ENCODE measurements at regions not wholly inside any gene's neighbourhood (a gene's known extent, or its start where the extent isn't known, plus 50 kb on each side); places are given as distances from the start of the nearest gene placed in this dataset.

DNA sequence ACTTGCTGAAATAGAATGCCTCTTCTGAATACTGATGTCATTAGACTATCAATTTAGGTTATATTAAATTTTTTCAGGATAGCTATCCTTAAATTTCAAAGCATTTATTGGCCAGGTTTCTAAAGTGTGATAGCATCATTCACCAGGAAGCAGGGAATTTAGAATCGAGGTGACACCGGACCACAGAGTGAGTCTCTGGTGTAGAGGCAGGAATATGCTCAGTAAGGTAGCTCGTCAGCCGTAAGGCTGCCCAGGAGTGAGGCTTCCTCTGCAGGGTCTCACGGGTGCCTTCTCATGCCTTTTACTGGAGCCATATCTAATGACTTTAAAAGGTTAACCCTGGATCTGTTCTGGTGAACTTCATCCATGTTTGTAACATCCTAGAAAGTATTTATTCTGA is 170.8 kb upstream of the KLF14 start:
- Histone ChIP-seq H3K4me1 (ENCODE audit: control insufficient read depth, insufficient read depth, low read length) (peaks cover 20% of the 10 kb centered on the region), H3K36me3 (ENCODE audit: control insufficient read depth, insufficient read depth, low read length) (peaks cover 6% of the 10 kb centered on the region), H3K27me3 (ENCODE audit: control insufficient read depth, insufficient read depth, low read length) (no peaks in the 10 kb centered on the region), H3K27ac (ENCODE audit: low read depth, low read length) (peak overlapping the region; percentile 77), H3K9ac (ENCODE audit: low read length) (no peak overlapping the region), H3K4me3 (ENCODE audit: low read length) (no peak overlapping the region)

DNA sequence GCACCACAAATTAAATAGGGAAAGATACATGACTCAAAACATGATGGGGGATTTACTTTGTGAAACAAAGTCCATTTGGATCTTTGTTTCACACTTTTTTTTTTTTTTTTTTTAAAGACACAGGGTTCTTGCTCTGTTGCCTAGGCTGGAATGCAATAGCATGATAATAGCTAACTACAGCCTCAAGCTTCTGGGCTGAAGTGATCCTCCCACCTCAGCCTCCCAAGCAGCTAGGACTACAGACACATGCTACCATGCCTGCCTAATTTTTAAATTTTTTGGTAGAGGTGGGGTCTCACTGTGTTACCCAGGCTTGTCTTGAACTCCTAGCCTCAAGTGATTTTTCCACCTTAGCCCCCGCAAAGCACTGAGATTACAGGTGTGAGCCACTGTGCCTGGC is 172.6 kb upstream of the KLF14 start:
- H3K4me1 ChIP-seq (ENCODE audit: control insufficient read depth, insufficient read depth, low read length) = peaks cover 16% of the 10 kb centered on the region
- H3K27ac ChIP-seq (ENCODE audit: low read depth, low read length) = no peak overlapping the region
- H3K9ac ChIP-seq (ENCODE audit: low read length) = no peak overlapping the region
- H3K36me3 ChIP-seq (ENCODE audit: control insufficient read depth, insufficient read depth, low read length) = peaks cover 6% of the 10 kb centered on the region
- H3K4me3 ChIP-seq (ENCODE audit: low read length) = no peak overlapping the region
- no peaks in the 10 kb centered on the region for H3K27me3 ChIP-seq (ENCODE audit: control insufficient read depth, insufficient read depth, low read length)

DNA sequence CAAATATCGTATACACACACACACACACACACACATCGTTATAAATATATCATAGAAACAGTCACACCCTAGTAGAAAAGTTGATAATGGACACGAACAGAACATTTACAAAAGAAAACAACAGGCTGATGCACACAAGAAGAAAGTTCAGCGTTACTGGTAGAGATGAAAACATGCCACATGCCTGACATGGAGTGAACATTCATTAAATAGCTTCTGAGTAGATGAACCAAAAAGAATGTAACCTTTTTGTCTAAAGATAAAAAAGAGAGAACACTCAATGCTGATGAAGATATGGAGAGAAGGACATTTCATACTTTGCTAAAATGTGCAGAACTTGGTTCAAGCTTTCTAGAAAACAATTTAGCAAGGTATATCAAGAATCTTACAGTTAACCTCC is 173.4 kb upstream of the KLF14 start:
- Histone ChIP-seq H3K27me3 (ENCODE audit: control insufficient read depth, insufficient read depth, low read length) (no peaks in the 10 kb centered on the region), H3K36me3 (ENCODE audit: control insufficient read depth, insufficient read depth, low read length) (peaks cover 6% of the 10 kb centered on the region), H3K27ac (ENCODE audit: low read depth, low read length) (no peak overlapping the region), H3K4me1 (ENCODE audit: control insufficient read depth, insufficient read depth, low read length) (peaks cover 23% of the 10 kb centered on the region), H3K4me3 (ENCODE audit: low read length) (no peak overlapping the region), H3K9ac (ENCODE audit: low read length) (no peak overlapping the region)

DNA sequence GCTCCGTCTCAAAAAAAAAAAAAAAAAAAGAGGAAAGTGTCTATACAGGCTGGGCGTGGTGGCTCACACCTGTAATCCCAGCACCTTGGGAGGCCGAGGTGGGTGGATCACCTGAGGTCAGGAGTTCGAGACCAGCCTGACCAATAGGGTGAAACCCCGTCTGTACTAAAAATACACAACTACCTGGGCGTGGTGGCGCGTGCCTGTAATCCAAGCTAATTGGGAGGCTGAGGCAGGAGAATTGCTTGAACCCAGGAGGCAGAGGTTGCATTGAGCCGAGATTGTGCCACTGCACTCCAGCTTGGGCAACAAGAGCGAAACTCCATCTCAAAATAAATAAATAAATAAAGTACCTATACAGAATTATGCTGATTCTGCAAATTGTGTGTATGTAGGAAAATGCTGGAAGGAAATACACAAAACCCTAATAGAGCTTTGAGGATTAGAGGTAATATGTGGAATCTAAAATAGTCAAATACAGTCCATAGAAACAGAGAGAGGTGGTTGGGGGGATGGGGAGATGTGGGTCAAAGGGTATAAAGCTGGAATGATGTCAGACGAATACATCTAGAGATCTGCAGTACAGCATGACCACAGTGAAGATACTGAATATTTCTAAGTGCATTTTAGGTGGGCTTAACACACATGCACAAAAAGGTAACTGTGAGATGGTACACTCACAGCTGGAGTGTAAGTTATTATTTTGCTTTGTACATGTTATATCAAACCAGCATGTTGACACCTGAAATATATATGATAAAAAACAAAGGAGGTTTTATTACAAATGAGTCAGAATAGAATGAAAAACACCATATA is 174.5 kb upstream of the KLF14 start:
- Histone ChIP-seq H3K27ac (ENCODE audit: low read depth, low read length) (no peak overlapping the region), H3K4me3 (ENCODE audit: low read length) (no peak overlapping the region), H3K27me3 (ENCODE audit: control insufficient read depth, insufficient read depth, low read length) (no peaks in the 10 kb centered on the region), H3K4me1 (ENCODE audit: control insufficient read depth, insufficient read depth, low read length) (peaks cover 22% of the 10 kb centered on the region), H3K9ac (ENCODE audit: low read length) (no peak overlapping the region), H3K36me3 (ENCODE audit: control insufficient read depth, insufficient read depth, low read length) (peaks cover 6% of the 10 kb centered on the region)

DNA sequence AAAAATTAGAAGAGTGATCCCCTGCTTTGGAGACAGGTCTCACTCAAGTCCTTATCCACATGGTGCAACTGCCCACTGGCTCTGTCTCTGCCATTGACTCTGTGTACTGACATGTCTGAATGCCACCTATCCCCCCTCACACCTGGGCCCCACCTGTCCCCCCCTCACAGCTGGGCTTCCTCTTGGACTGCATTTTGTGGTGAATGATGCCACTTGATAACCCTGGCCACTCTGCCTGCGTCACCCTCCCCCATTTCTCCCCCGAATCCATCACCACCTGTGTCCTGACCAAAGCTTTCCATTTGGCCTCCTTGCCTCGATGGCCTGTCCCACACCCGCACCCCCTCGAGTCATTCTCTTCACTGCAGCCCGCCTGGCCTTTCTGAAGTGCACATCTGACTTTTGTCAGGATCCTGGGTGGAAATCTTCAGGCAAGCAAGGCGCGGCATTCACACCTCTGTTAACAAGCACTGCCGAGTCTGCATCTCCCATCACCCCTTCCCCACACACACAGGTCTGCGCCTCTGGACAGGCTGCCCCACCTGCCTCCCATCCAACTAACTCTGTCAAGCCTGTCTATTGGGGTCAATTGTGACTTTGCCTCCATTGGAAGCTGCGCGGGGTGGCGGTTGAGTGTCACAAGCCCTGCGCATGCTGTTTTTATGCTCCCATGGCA is 175.3 kb upstream of the KLF14 start:
- H3K4me3 ChIP-seq (ENCODE audit: low read length) = peak overlapping the region; percentile 22
- peaks cover 6% of the 10 kb centered on the region for H3K36me3 ChIP-seq (ENCODE audit: control insufficient read depth, insufficient read depth, low read length)
- peak overlapping the region; percentile 24 for H3K9ac ChIP-seq (ENCODE audit: low read length)
- H3K27me3 ChIP-seq (ENCODE audit: control insufficient read depth, insufficient read depth, low read length) = no peaks in the 10 kb centered on the region
- H3K27ac ChIP-seq (ENCODE audit: low read depth, low read length) = no peak overlapping the region
- peaks cover 20% of the 10 kb centered on the region for H3K4me1 ChIP-seq (ENCODE audit: control insufficient read depth, insufficient read depth, low read length)

DNA sequence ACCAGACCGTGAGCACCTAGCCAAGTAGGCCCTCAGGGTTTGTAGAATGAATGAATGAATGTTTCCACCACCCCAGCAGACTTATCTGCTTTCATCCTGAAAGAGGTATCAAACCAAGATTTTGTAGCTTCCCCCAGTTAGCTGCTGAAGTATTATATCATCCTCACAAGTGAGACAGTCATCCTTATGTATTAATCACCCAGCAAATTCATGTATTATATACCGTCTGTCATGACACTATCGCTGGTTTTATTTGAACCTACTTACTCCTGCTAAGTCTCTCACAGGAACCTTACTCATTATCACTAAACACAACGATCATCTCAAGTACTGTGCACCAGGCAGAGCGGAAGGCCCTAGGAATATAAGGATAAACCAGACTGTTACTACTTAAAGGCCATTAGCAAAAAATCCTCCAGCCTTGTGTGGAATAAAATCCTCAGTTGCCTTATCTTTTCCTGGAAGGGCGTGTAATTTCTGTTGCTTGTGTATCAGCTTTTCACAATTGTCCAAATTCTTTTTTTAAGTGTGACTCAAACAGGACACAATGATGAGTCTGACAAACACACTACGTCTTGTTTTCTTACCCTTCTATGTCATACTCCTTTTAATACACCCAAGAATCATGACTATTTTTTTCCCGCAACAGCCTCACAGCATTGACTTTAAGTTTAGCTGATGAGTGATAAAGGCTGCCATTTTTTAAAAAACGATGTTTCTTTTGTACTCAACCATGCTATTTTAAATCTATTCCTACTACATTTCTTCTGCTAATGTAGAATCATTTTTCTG is 176.1 kb upstream of the KLF14 start:
- H3K27me3 ChIP-seq (ENCODE audit: control insufficient read depth, insufficient read depth, low read length) = no peaks in the 10 kb centered on the region
- H3K9ac ChIP-seq (ENCODE audit: low read length) = peak overlapping the region; percentile 24
- H3K27ac ChIP-seq (ENCODE audit: low read depth, low read length) = no peak overlapping the region
- H3K4me3 ChIP-seq (ENCODE audit: low read length) = peak overlapping the region; percentile 46
- peaks cover 6% of the 10 kb centered on the region for H3K36me3 ChIP-seq (ENCODE audit: control insufficient read depth, insufficient read depth, low read length)
- H3K4me1 ChIP-seq (ENCODE audit: control insufficient read depth, insufficient read depth, low read length) = peaks cover 15% of the 10 kb centered on the region

DNA sequence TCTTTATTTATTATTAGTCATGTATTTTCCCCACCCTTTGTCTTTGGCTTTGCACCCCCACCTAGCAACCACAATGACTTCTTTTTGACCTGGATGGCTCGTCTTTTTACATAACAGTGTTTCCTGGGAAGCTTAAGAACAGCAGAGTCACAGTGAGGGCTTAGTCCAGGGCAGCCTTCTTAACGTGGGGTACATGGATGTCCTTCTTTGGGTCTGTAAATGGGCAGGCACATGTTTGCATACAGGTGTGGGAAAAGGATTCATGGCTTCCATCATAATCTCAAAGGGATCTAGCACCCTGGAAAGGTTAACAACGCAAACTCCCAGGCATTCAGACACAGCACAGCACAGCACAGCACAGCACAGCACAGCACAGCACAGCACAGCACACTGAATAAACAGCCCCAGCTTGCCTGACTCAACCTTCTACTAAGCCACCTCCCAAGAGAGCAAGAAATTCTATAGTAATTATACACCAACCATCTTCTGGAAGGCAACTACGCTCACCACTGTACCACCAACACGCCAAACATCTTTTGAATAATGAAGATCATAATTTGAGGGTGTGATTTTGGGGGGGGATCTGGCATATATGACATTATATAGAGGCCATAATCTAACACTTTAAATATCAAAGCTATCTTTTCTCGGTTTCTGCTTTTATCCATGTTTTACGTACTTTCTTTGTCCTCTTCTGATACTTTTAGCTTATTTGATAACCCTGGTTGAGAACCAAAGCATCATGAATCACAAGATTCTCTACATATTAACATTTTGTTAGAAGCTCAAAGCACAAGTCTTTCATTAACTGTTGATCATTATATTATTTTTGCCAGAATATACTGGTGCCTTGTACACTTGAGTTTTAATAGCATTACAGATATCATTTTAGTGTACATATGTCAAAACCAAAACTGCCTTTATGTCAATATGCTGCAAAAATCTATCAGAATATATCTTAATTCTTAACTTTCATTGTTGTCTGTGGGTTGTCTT is 177.2 kb upstream of the KLF14 start:
- H3K27ac ChIP-seq (ENCODE audit: low read depth, low read length) = peak overlapping the region; percentile 79
- H3K27me3 ChIP-seq (ENCODE audit: control insufficient read depth, insufficient read depth, low read length) = no peaks in the 10 kb centered on the region
- H3K36me3 ChIP-seq (ENCODE audit: control insufficient read depth, insufficient read depth, low read length) = peaks cover 3% of the 10 kb centered on the region
- H3K4me1 ChIP-seq (ENCODE audit: control insufficient read depth, insufficient read depth, low read length) = peaks cover 22% of the 10 kb centered on the region
- peak overlapping the region; percentile 68 for H3K4me3 ChIP-seq (ENCODE audit: low read length)
- H3K9ac ChIP-seq (ENCODE audit: low read length) = peak overlapping the region; percentile 26

DNA sequence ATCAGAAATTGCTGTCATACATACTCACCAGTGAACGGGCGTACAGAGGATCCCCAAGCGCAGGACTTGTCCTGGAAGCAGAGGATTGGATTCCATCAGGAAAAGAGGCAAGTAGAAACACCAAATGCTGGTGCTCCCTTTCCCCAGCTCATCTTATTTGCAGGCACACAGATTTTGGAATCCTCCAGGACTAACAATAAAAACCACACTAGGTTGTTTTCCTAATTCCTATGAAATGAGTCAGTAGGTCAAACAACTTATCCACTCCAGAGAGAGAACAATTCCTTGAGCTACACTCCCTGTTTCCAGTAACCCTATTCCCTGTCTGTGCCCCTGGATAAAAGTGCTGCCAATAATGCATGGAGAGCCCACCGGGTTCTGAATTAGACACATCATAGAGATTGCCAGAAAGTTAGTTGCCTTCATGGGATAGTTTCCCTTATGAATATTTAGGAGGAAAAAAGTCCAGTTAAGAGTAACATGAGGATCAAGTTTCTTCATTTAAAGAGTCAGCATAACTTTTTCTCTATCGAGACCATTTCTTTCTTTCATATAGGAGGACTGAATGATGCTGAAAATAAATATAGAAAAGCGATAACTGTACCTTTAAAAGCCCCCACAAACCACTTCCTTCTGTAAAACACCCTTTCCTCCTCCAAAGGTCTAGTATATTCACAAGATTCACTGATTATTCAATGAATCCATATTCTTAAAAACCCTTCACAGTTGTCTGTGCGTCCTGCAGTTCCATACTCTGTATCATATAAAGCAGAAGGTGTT is 178.3 kb upstream of the KLF14 start:
- Histone ChIP-seq H3K27me3 (ENCODE audit: control insufficient read depth, insufficient read depth, low read length) (no peaks in the 10 kb centered on the region), H3K4me1 (ENCODE audit: control insufficient read depth, insufficient read depth, low read length) (peaks cover 22% of the 10 kb centered on the region), H3K4me3 (ENCODE audit: low read length) (peak overlapping the region; percentile 68), H3K9ac (ENCODE audit: low read length) (peak overlapping the region; percentile 51), H3K27ac (ENCODE audit: low read depth, low read length) (peak overlapping the region; percentile 79), H3K36me3 (ENCODE audit: control insufficient read depth, insufficient read depth, low read length) (peaks cover 3% of the 10 kb centered on the region)

DNA sequence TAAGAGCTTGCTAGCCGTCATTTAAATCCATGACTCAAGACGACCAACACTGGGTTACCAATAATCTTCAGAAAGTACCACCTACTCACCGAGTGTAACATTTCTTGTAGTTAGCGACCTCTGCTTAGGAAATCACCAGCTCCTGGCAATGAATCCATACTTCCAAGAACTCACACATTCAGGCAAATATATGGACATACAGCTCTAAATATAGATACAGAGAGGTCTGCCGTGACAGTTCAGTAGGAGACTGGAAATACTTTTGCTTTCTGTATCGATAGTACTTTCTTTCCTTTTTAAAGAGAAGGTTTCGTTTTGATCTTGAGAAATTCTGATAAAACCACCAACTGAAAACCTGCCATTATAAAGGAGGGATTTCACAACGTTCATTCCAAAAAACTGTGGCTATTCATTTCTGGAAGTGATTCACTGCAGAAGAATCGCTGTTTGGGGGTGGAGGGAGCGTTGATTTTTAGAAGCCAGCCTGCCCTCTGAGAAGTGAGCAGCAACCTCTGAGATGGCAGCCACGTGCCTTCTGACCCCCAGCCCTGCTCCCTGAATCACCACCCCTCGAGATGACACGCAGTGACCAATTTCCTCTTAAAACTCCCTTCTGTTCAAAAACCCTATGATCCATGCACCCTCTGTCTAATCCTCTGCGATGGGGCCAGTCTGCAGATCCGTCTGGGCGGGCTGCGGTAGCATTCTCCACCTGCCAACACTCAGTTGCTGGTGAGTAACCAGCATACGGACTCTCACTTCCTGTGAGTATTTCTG is 179.0 kb upstream of the KLF14 start:
- Histone ChIP-seq H3K4me1 (ENCODE audit: control insufficient read depth, insufficient read depth, low read length) (peaks cover 22% of the 10 kb centered on the region), H3K27me3 (ENCODE audit: control insufficient read depth, insufficient read depth, low read length) (no peaks in the 10 kb centered on the region), H3K9ac (ENCODE audit: low read length) (peak overlapping the region; percentile 29), H3K36me3 (ENCODE audit: control insufficient read depth, insufficient read depth, low read length) (no peaks in the 10 kb centered on the region), H3K4me3 (ENCODE audit: low read length) (peak overlapping the region; percentile 68), H3K27ac (ENCODE audit: low read depth, low read length) (peak overlapping the region; percentile 79)

DNA sequence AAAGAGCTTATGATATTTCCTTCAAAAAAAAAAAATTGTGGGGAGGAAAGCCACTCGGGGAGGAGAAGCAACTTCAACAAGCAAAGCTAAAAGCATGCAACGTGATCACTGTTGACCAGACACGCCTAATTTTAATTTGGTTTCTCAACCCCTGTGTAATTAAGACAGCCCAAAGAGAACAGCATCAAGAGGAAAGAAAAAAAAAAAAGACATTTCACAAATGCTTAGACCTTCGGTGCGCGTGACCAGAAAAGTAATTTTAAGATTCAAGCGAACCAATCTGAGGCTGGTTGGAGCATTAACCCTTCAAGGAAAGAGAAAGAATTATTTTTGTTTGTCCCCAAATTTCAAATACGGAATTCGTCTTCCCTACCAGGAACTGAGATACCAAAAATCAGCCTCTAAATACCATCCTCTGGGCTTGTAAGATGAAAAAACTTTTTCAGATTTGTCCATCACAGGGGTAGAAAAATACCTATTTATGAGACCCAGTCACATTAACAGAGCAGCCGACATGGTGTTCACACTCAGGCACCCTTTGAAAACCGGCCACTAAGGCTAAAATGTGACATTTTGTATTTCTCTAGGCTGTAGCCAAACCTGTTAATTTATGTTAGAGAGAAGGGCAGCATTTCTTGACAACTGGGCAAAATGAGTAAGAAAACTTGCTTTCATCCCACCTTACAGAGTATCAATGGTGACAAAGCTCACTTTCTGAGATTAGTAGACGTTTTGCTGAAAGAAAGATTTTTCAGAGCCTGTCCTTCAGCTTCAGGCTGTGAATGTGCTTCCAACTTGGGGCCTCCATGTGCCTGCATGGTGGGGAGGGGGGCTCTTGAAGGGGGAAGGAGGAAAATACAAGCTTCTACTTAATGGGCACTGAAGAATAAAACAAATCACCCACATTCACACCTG is 179.9 kb upstream of the KLF14 start:
- peak overlapping the region; percentile 29 for H3K9ac ChIP-seq (ENCODE audit: low read length)
- H3K36me3 ChIP-seq (ENCODE audit: control insufficient read depth, insufficient read depth, low read length) = no peaks in the 10 kb centered on the region
- H3K27ac ChIP-seq (ENCODE audit: low read depth, low read length) = peak overlapping the region; percentile 79
- peak overlapping the region; percentile 68 for H3K4me3 ChIP-seq (ENCODE audit: low read length)
- peaks cover 22% of the 10 kb centered on the region for H3K4me1 ChIP-seq (ENCODE audit: control insufficient read depth, insufficient read depth, low read length)
- no peaks in the 10 kb centered on the region for H3K27me3 ChIP-seq (ENCODE audit: control insufficient read depth, insufficient read depth, low read length)
